ENCODE measurements at regions not wholly inside any gene's neighbourhood (a gene's known extent, or its start where the extent isn't known, plus 50 kb on each side); places are given as distances from the start of the nearest gene placed in this dataset.

DNA sequence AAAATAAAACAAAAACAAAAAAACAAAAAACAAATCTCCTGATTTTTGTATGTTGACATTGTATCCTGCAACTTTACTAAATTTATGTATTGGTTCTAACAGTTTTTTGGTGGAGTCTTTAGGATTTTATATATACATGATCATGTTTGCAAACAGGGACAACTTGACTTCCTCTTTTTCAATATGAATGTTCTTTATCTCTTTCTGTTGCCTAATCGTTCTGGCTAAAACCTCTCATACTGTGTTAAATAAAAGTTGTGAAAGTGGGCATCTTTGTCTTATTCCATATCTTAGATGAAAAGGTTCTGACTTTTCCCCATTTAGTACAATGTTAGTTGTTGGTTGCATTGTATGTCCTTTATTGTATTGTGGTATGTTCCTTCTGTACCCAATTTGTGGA lies 261.7 kb upstream of the NOX3 start:
- TF ChIP-seq, protein P1, sequence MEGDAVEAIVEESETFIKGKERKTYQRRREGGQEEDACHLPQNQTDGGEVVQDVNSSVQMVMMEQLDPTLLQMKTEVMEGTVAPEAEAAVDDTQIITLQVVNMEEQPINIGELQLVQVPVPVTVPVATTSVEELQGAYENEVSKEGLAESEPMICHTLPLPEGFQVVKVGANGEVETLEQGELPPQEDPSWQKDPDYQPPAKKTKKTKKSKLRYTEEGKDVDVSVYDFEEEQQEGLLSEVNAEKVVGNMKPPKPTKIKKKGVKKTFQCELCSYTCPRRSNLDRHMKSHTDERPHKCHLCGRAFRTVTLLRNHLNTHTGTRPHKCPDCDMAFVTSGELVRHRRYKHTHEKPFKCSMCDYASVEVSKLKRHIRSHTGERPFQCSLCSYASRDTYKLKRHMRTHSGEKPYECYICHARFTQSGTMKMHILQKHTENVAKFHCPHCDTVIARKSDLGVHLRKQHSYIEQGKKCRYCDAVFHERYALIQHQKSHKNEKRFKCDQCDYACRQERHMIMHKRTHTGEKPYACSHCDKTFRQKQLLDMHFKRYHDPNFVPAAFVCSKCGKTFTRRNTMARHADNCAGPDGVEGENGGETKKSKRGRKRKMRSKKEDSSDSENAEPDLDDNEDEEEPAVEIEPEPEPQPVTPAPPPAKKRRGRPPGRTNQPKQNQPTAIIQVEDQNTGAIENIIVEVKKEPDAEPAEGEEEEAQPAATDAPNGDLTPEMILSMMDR (IDR thresholded peaks at IDR 0.05; ENCODE audit: control insufficient read depth, extremely low read depth, insufficient read depth): no peak
- H3K4me3 ChIP-seq (ENCODE audit: low read depth, low read length): no peak overlapping the region
- DNase-seq (ENCODE audit: low read depth): no peak

DNA sequence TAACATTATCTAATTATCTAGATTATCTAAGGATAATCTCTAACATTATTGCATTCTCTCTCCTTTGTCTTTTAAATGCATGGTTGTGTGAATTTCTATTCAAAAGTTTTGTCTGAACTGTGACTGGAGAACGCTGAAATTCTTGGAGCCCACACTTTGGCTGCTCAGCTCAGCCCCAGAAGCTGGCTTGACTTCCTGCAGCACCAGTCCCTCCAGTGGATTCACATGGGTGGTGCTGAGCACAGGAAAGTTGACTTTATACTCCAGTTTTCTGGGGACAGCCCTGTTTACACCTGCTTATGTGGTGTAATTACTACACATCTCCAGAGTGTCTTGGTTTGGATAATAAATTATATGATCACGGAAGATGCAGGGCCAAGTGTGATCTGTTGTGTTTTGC lies 255.1 kb upstream of the NOX3 start:
- DNase-seq (ENCODE audit: low read depth): no peak
- no peak overlapping the region for H3K4me3 ChIP-seq (ENCODE audit: low read depth, low read length)
- TF ChIP-seq, protein P1 (IDR thresholded peaks at IDR 0.05; ENCODE audit: control insufficient read depth, extremely low read depth, insufficient read depth): no peak

DNA sequence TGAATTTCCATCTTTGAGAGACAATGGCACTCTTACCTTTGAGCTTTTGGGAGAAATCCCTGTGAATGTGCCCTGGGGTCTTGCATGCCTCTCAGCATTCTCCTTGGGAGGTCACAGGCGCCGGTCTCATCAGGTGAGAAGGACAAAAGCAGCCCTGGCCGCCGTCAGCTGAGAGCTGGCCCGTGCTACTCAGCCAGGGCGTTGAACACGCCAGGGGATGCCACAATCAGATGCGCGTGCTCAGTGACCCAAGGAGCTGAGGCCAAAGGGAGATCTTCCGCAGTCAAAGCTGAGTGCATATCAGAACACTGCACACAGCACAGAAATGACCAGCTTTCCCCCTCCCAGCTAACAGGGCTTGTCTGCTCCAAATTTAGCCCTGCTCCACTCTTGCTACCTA lies 253.6 kb upstream of the NOX3 start:
- TF ChIP-seq, protein P1 (IDR thresholded peaks at IDR 0.05; ENCODE audit: control insufficient read depth, extremely low read depth, insufficient read depth): no peak
- no peak for DNase-seq (ENCODE audit: low read depth)
- no peak overlapping the region for H3K4me3 ChIP-seq (ENCODE audit: low read depth, low read length)

DNA sequence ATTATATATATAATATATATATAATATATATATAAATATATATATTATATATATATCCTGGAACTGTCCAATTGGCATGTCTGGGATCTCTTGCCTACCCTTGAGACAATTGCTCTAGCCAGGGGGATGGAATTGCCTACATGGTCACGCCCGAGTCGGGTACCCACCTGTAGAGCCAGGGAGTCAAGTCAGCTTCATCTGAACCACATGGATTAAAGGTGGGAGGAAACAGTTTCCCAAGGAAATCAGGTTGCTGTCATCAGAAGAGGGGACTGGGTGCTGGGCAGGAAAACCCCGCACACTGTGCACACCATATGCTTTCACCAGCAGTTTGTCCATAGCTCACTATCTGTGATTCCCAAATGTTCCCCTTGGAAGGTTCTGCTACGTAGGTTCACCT lies 252.5 kb upstream of the NOX3 start:
- no peak for DNase-seq (ENCODE audit: low read depth)
- TF ChIP-seq, protein P1 (IDR thresholded peaks at IDR 0.05; ENCODE audit: control insufficient read depth, extremely low read depth, insufficient read depth): no peak
- no peak overlapping the region for H3K4me3 ChIP-seq (ENCODE audit: low read depth, low read length)

DNA sequence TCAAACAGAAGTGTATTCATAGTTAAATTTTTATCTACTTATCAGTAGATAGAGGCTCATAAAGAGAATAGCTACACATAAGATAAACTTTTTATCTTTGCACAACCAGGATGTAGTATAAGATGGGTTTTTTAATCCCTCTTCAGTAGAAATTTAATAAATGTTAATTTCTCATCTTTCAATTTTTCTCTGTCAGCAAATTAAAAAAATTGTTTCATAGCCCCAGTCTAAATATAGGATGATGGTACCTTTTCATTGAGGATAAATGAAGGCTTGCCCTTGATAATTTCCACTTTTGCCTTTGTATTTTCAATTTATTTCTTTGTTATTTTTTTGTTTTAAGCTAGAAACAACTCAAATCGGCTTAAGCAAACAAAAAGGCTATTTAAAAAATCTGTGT lies 251.2 kb upstream of the NOX3 start:
- H3K4me3 ChIP-seq (ENCODE audit: low read depth, low read length): no peak overlapping the region
- DNase-seq (ENCODE audit: low read depth): no peak
- TF ChIP-seq, protein P1 (IDR thresholded peaks at IDR 0.05; ENCODE audit: control insufficient read depth, extremely low read depth, insufficient read depth): no peak

DNA sequence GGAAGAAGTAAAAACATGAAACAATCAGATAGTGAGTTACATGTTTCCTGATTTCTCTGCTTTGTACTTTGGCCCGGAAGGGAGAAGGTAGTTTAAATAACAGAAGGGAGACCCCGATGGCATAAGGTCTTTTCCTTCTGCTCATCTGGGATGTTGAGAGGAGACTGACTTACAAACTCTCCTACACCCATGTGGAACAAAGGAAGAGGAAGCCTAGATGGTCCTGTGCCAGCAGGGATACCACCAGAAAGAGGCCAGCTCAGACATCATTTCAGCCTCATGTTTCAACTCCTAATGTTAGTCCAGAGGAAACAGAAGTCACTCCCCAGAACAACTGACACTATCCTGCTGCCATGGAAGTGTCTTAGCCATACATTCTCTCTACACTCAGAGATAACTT lies 250.7 kb upstream of the NOX3 start:
- TF ChIP-seq, protein P1 (IDR thresholded peaks at IDR 0.05; ENCODE audit: control insufficient read depth, extremely low read depth, insufficient read depth): no peak
- H3K4me3 ChIP-seq (ENCODE audit: low read depth, low read length): no peak overlapping the region
- DNase-seq (ENCODE audit: low read depth): no peak

DNA sequence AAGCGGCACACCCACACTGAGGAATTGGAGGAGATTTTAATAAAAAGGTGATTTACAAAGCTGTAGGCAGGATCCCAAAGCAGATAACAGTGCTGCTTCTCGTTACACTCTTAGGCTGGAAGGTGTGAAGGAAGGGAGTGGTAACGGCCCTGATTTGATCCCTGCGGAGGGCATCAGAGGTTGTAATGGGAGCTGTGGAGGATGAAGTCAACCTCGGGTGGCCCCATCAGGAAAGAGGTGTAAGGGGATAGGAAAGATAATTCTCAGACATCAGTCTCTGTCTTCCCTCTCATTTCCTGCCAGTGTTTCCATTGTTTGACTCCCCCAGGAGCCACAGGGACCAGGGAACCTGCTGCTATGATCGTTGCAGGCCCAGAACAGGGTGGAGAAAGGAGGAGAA lies 245.7 kb upstream of the NOX3 start:
- no peak for DNase-seq (ENCODE audit: low read depth)
- no peak overlapping the region for H3K4me3 ChIP-seq (ENCODE audit: low read depth, low read length)
- TF ChIP-seq, protein P1 (IDR thresholded peaks at IDR 0.05; ENCODE audit: control insufficient read depth, extremely low read depth, insufficient read depth): no peak

Measured in LNCaP clone FGC (cell line).